ENCODE measurements at regions not wholly inside any gene's neighbourhood (a gene's known extent, or its start where the extent isn't known, plus 50 kb on each side); places are given as distances from the start of the nearest gene placed in this dataset.

DNA sequence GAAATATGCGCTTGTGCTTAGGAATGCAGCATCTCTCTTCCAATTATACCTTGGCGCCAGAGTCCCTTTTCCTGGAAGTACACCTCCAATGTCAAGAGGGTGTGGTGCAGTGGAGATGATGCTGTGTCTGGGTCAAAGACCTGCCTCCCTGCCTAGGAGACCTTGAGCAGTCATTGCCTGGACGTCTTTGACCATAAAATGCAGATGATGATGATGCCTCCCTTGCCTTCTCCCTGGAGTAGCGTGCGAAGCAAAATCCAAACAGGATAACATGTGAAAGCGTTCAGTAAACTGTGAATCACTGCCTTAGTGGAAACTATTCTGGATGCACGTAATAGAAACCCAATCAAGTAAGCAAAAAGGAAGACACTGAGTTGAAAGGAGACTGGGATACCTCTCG, 97.4 kb upstream of the ARMC2 start:
- no peaks in the 10 kb centered on the region for H3K27me3 ChIP-seq (ENCODE audit: insufficient read depth, low read depth)
- no peak overlapping the region for H3K4me3 ChIP-seq (IDR thresholded peaks at IDR 0.05; ENCODE audit: insufficient read depth, low read depth, low read length)
- H4K20me1 ChIP-seq (ENCODE audit: insufficient read depth) = no peaks in the 10 kb centered on the region
- TF ChIP-seq, protein P1, sequence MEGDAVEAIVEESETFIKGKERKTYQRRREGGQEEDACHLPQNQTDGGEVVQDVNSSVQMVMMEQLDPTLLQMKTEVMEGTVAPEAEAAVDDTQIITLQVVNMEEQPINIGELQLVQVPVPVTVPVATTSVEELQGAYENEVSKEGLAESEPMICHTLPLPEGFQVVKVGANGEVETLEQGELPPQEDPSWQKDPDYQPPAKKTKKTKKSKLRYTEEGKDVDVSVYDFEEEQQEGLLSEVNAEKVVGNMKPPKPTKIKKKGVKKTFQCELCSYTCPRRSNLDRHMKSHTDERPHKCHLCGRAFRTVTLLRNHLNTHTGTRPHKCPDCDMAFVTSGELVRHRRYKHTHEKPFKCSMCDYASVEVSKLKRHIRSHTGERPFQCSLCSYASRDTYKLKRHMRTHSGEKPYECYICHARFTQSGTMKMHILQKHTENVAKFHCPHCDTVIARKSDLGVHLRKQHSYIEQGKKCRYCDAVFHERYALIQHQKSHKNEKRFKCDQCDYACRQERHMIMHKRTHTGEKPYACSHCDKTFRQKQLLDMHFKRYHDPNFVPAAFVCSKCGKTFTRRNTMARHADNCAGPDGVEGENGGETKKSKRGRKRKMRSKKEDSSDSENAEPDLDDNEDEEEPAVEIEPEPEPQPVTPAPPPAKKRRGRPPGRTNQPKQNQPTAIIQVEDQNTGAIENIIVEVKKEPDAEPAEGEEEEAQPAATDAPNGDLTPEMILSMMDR (conservative IDR thresholded peaks at IDR 0.05; ENCODE audit: low read depth, low read length) = no peak
- H3K36me3 ChIP-seq (ENCODE audit: insufficient read depth) = no peaks in the 10 kb centered on the region
- H3K27ac ChIP-seq = no peak overlapping the region
- H3K4me1 ChIP-seq (ENCODE audit: low read depth, poor library complexity, severe bottlenecking) = peaks cover 19% of the 10 kb centered on the region
- no peak overlapping the region for H3K9ac ChIP-seq
- no peak overlapping the region for H3K4me2 ChIP-seq
- H3K79me2 ChIP-seq (ENCODE audit: insufficient read depth, low read depth) = no peaks in the 10 kb centered on the region
- H2AFZ ChIP-seq (ENCODE audit: low read depth) = no peak overlapping the region

DNA sequence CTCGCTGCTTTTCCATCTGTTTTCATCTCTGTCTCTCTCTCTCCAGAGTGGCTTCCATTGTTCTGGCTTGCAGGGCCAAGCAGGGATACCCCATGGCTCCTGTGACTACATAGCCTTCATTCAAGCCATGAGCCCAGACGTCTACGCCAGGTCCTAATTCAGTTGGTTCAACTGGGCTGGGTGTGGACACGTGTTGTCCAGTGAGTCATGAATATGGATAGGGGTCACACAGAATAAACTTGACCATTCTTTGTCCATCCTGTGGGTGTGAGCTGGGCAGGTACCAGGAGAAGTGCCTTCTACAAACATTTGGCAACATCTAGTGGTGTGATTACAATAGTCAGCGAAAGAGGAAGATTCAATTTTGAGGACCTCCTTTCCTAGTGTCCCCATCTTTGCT, 96.9 kb upstream of the ARMC2 start:
- TF ChIP-seq, protein P1 (conservative IDR thresholded peaks at IDR 0.05; ENCODE audit: low read depth, low read length) = no peak
- H3K36me3 ChIP-seq (ENCODE audit: insufficient read depth) = no peaks in the 10 kb centered on the region
- no peak overlapping the region for H2AFZ ChIP-seq (ENCODE audit: low read depth)
- H3K27ac ChIP-seq = no peak overlapping the region
- no peak overlapping the region for H3K4me3 ChIP-seq (IDR thresholded peaks at IDR 0.05; ENCODE audit: insufficient read depth, low read depth, low read length)
- H3K4me1 ChIP-seq (ENCODE audit: low read depth, poor library complexity, severe bottlenecking) = peaks cover 24% of the 10 kb centered on the region
- no peak overlapping the region for H3K4me2 ChIP-seq
- no peaks in the 10 kb centered on the region for H3K27me3 ChIP-seq (ENCODE audit: insufficient read depth, low read depth)
- H4K20me1 ChIP-seq (ENCODE audit: insufficient read depth) = no peaks in the 10 kb centered on the region
- H3K79me2 ChIP-seq (ENCODE audit: insufficient read depth, low read depth) = no peaks in the 10 kb centered on the region
- H3K9ac ChIP-seq = no peak overlapping the region

DNA sequence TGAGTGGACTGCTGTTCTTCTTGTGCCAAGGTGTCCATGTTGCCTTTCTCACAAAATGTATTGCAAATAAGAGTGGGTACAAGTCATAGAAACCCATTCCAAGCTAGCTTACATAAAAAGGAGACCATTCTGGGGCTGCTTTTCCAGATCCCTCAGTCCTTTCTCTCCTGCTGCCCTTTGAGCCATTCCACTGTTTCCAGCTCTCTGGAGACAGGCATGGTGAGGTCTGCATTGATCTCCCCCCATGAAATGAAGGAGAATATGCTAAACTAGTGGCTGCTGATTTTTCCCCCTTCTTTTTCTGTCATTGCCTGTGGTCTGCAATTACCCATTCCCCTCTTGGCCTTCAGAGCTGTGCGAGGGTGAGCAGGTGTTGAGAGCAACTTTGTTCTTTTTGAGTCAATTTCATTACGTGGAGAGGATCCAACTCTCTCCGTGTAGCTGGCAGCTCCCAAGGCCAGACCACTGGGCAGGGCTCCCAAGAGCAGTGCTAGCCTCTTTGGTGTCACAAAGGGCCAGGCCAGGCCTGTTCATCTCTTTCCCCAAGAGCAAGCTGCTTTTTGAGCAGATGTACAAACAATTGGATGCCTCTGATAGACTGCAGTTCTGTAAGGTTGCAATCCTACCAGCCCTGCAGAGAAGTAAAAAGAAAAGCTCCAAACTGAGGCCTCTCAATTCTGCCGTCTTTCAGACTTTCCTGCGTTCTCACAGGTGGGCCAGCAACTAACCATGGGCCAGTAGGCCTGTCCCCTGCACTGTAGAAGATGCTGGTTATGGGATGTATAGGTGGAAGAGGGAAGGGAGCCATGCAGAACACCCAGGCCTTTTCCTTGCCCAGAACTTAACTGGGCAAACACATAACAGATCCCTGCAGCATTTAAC, 96.1 kb upstream of the ARMC2 start:
- H3K4me2 ChIP-seq = no peak overlapping the region
- H3K9ac ChIP-seq = no peak overlapping the region
- H3K4me1 ChIP-seq (ENCODE audit: low read depth, poor library complexity, severe bottlenecking) = peaks cover 32% of the 10 kb centered on the region
- no peaks in the 10 kb centered on the region for H3K27me3 ChIP-seq (ENCODE audit: insufficient read depth, low read depth)
- TF ChIP-seq, protein P1 (conservative IDR thresholded peaks at IDR 0.05; ENCODE audit: low read depth, low read length) = no peak
- no peak overlapping the region for H2AFZ ChIP-seq (ENCODE audit: low read depth)
- no peaks in the 10 kb centered on the region for H4K20me1 ChIP-seq (ENCODE audit: insufficient read depth)
- H3K79me2 ChIP-seq (ENCODE audit: insufficient read depth, low read depth) = no peaks in the 10 kb centered on the region
- H3K27ac ChIP-seq = no peak overlapping the region
- H3K36me3 ChIP-seq (ENCODE audit: insufficient read depth) = no peaks in the 10 kb centered on the region
- no peak overlapping the region for H3K4me3 ChIP-seq (IDR thresholded peaks at IDR 0.05; ENCODE audit: insufficient read depth, low read depth, low read length)

DNA sequence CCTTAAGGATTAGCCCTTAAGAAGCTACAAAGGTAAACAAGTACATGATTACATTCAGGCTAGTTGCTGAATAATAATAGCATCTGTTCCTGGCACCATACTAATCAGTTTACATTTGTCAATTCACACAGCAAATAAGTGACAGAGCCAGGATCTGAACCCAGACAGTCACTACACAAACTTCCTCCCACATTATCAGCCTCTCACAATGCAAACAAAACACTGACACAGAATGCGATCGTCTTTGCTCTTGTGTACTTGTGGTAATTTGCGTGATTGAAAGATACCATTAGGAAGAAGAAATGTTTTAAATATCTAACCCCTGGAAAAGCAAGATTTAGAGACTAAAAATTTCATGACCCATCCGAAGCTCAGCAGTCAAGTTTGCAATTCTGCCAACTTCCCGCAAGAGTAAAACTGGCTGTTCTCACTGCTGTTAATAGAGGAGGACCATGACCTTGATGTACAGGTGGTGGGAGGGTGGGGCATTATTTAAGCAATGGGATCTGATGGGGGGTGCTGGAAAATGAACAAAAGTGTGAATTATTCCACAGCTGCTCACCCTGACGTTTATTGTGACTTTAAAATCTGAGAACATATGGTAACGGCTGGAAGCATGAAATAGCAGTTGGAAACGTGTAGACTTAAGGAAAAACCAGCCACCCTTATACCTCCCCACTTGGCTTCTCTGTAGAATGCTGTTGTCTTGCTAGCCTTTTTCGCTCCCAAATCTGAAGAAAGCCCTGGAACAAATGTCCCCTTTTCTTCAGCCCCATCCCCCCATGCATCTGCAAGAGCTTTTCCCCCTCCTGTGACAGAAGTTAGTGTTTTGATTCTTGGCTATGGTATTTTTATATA, 95.3 kb upstream of the ARMC2 start:
- Histone ChIP-seq H3K4me3 (IDR thresholded peaks at IDR 0.05; ENCODE audit: insufficient read depth, low read depth, low read length) (no peak overlapping the region), H3K27me3 (ENCODE audit: insufficient read depth, low read depth) (no peaks in the 10 kb centered on the region), H3K27ac (no peak overlapping the region), H3K9ac (no peak overlapping the region), H3K4me2 (no peak overlapping the region), H3K79me2 (ENCODE audit: insufficient read depth, low read depth) (no peaks in the 10 kb centered on the region), H2AFZ (ENCODE audit: low read depth) (no peak overlapping the region), H3K36me3 (ENCODE audit: insufficient read depth) (no peaks in the 10 kb centered on the region), H3K4me1 (ENCODE audit: low read depth, poor library complexity, severe bottlenecking) (peaks cover 37% of the 10 kb centered on the region), H4K20me1 (ENCODE audit: insufficient read depth) (no peaks in the 10 kb centered on the region)
- TF ChIP-seq, protein P1 (conservative IDR thresholded peaks at IDR 0.05; ENCODE audit: low read depth, low read length) = no peak

All from KMS-11 (cell line).